HG02981 (cell line): ENCODE measurements at regions not wholly inside any gene's neighbourhood (a gene's known extent, or its start where the extent isn't known, plus 50 kb on each side); places are given as distances from the start of the nearest gene placed in this dataset.

Source experiments
- ATAC-seq: cut with Tn5 transposase; IDR thresholded peaks from one replicate; pipeline ENCODE4 v1.9.1; 2021; ENCODE audit warnings: mild to moderate bottlenecking, moderate library complexity; ENCODE audit not compliant: unreplicated experiment

- ATAC-seq: no peak
These were observed 186.2 kb downstream of the ERMARD start for GRCh38 chr6:169937389-169938261.

GRCh38 chr6:169936355-169936975, 185.0 kb downstream of the ERMARD start:
- no peak for ATAC-seq

- no peak for ATAC-seq
These were observed 184.4 kb downstream of the ERMARD start for GRCh38 chr6:169935861-169936260.

GRCh38 chr6:169935348-169935718, 183.9 kb downstream of the ERMARD start:
- no peak for ATAC-seq

GRCh38 chr6:169934699-169935347, 183.4 kb downstream of the ERMARD start:
- ATAC-seq: no peak

GRCh38 chr6:169933839-169934698, 182.6 kb downstream of the ERMARD start:
- no peak for ATAC-seq

- no peak for ATAC-seq
These were observed 181.9 kb downstream of the ERMARD start for GRCh38 chr6:169933251-169933821.

- ATAC-seq: no peak
These were observed 181.1 kb downstream of the ERMARD start for GRCh38 chr6:169932491-169932890.

GRCh38 chr6:169931261-169931660, 179.8 kb downstream of the ERMARD start:
- ATAC-seq: no peak

- no peak for ATAC-seq
These were observed 179.4 kb downstream of the ERMARD start for GRCh38 chr6:169930799-169931198.

GRCh38 chr6:169927711-169928110, 176.3 kb downstream of the ERMARD start:
- no peak for ATAC-seq

GRCh38 chr6:169926617-169927417, 175.4 kb downstream of the ERMARD start:
- ATAC-seq: no peak

- no peak for ATAC-seq
These were observed 172.3 kb downstream of the ERMARD start for GRCh38 chr6:169923468-169924464.

GRCh38 chr6:169921853-169922824, 170.7 kb downstream of the ERMARD start:
- ATAC-seq: no peak

- ATAC-seq: no peak
These were observed 169.8 kb downstream of the ERMARD start for GRCh38 chr6:169921217-169921616.

- ATAC-seq: no peak
These were observed 169.1 kb downstream of the ERMARD start for GRCh38 chr6:169920359-169921020.
